T-cell (primary cell): ENCODE measurements at regions not wholly inside any gene's neighbourhood (a gene's known extent, or its start where the extent isn't known, plus 50 kb on each side); places are given as distances from the start of the nearest gene placed in this dataset.

Experiments
- ATAC-seq, 4 experiments: fragments of 200-7000 bp in 3 of 4; fragments of 150-1000 bp in 1 of 4; cut with Tn5 transposase; replicated peaks in 1 of 4; 1 replicate in 3 of 4; 2 replicates in 1 of 4; pipeline ENCODE4 v1.10.0; 2021; ENCODE audit warnings: moderate library complexity in 3 of 4, mild to moderate bottlenecking in 2 of 4, moderate number of reproducible peaks in 1 of 4
- CTCF ChIA-PET, 2 donors: fragments of 300-600 bp; sonication (Branson Sonifier 250); formaldehyde crosslinking; loops; one replicate each; lab custom pipeline; 2022; ENCODE audit warnings: antibody characterized with exemption in 2 of 2; lab: Charles Lee
- POLR2A ChIA-PET, 2 donors: fragments of 300-600 bp; sonication (Branson Sonifier 250); formaldehyde crosslinking; loops; one replicate each; lab custom pipeline; 2022; ENCODE audit warnings: antibody characterized with exemption in 2 of 2; lab: Charles Lee
- DNase-seq, 35 experiments: peaks; one replicate each; pipeline versions ENCODE4 v3.0.0 to v3.0.0-alpha.2; 2013 to 2023
- H3K27ac ChIP-seq: one replicate; pipeline ENCODE4 v1.5.1; 2013; ENCODE audit warnings: low read length
- H3K27me3 ChIP-seq, 2 experiments: replicated peaks in 1 of 2; 1 replicate in 1 of 2; 2 replicates in 1 of 2; pipeline versions ENCODE4 v1.6.1 to v1.7.0; 2013; ENCODE audit warnings: low read length in 1 of 2, mixed read lengths in 1 of 2; ENCODE audit not compliant: control insufficient read depth in 2 of 2, insufficient read depth in 2 of 2; ENCODE audit errors: extremely low read depth in 1 of 2
- H3K36me3 ChIP-seq, 2 donors: 1 replicate in 1 of 2; 2 replicates in 1 of 2; pipeline versions ENCODE4 v1.6.1 to v1.7.0; 2013; ENCODE audit warnings: low read length in 1 of 2; ENCODE audit not compliant: control insufficient read depth in 2 of 2, insufficient read depth in 1 of 2; ENCODE audit errors: extremely low read depth in 1 of 2
- H3K4me1 ChIP-seq, 2 experiments: 1 replicate in 1 of 2; 2 replicates in 1 of 2; pipeline versions ENCODE4 v1.6.1 to v1.7.0; 2013; ENCODE audit warnings: low read length in 2 of 2, mixed read lengths in 1 of 2; ENCODE audit not compliant: insufficient read depth in 2 of 2, control insufficient read depth in 1 of 2; ENCODE audit errors: extremely low read depth in 1 of 2
- H3K4me3 ChIP-seq, 2 donors: 1 replicate in 1 of 2; 2 replicates in 1 of 2; pipeline versions ENCODE4 v1.5.1 to v1.7.0; 2013; ENCODE audit warnings: mild to moderate bottlenecking in 2 of 2, low read length in 1 of 2, moderate library complexity in 1 of 2; ENCODE audit not compliant: control insufficient read depth in 1 of 2; ENCODE audit errors: extremely low read depth in 1 of 2
- H3K9me3 ChIP-seq: 2 replicates; pipeline ENCODE4 v1.7.0; 2013
- H3K27ac Mint-ChIP-seq, 2 donors: one replicate each; pipeline ENCODE4 v1.8.0; 2020 to 2021; ENCODE audit warnings: mild to moderate bottlenecking in 2 of 2, mixed read lengths in 2 of 2
- H3K27me3 Mint-ChIP-seq, 2 donors: one replicate each; pipeline ENCODE4 v1.8.0; 2021 to 2022; ENCODE audit warnings: mixed read lengths in 2 of 2
- H3K36me3 Mint-ChIP-seq: one replicate; pipeline ENCODE4 v1.8.0; 2021; ENCODE audit warnings: mixed read lengths
- H3K4me1 Mint-ChIP-seq, 3 donors: one replicate each; pipeline ENCODE4 v1.8.0; 2020 to 2022; ENCODE audit warnings: mixed read lengths in 3 of 3, mild to moderate bottlenecking in 1 of 3
- H3K4me3 Mint-ChIP-seq, 3 donors: one replicate each; pipeline ENCODE4 v1.8.0; 2020 to 2022; ENCODE audit warnings: mild to moderate bottlenecking in 3 of 3, mixed read lengths in 3 of 3, moderate library complexity in 3 of 3
- H3K9me3 Mint-ChIP-seq, 3 donors: one replicate each; pipeline ENCODE4 v1.8.0; 2020 to 2022; ENCODE audit warnings: mixed read lengths in 3 of 3
- WGBS: methylation state at CpG from one replicate; pipeline ENCODE4 v1.1.5; 2013; ENCODE audit warnings: missing lambda C conversion rate; ENCODE audit not compliant: insufficient coverage; 5-methylcytosine and 5-hydroxymethylcytosine counted together

- peaks cover 11 to 57% of the 10 kb centered on the region in 2 experiments for H3K27me3 ChIP-seq
- WGBS, result 83% methylated on average over 9 of the region's 9 CpGs
- DNase-seq, result no peak
- no peak overlapping the region for H3K27ac ChIP-seq
- Mint-ChIP-seq H3K27me3 (peaks cover 61 to 65% of the 10 kb centered on the region in 2 donors), H3K9me3 (peaks cover 0 to 4% (median 0%) of the 10 kb centered on the region in 3 donors), H3K36me3 (no peaks in the 10 kb centered on the region), H3K27ac (peak overlapping the region in 1 of 2 donors; percentile 8), H3K4me1 (peaks cover 6 to 20% (median 11%) of the 10 kb centered on the region in 3 donors), H3K4me3 (peak overlapping the region in 1 of 3 donors; percentile 54)
- POLR2A ChIA-PET, result no interaction called here
- H3K36me3 ChIP-seq, result no peaks in the 10 kb centered on the region
- no peak for ATAC-seq
- CTCF ChIA-PET, result interaction anchor here in 1 of 2 donors (0.6 kb wide), 1 partner anchor 173 kb away, joined by 6 read pairs; no protein-coding TSS in a partner anchor
- no peak overlapping the region for H3K4me3 ChIP-seq
- H3K9me3 ChIP-seq, result no peaks in the 10 kb centered on the region
- H3K4me1 ChIP-seq, result peaks cover 0 to 5% of the 10 kb centered on the region in 2 experiments
Measured at GRCh38 chr3:10709110-10709781, 106.8 kb upstream of the SLC6A11 start.

- Mint-ChIP-seq H3K27me3 (peaks cover 40 to 42% of the 10 kb centered on the region in 2 donors), H3K9me3 (peaks cover 0 to 4% (median 0%) of the 10 kb centered on the region in 3 donors), H3K4me1 (peaks cover 2 to 7% (median 2%) of the 10 kb centered on the region in 3 donors), H3K27ac (no peak overlapping the region), H3K4me3 (no peak overlapping the region), H3K36me3 (no peaks in the 10 kb centered on the region)
- ChIA-PET CTCF (no interaction called here), POLR2A (no interaction called here)
- no peak for DNase-seq
- Histone ChIP-seq H3K27me3 (peaks cover 0 to 41% of the 10 kb centered on the region in 2 experiments), H3K9me3 (no peaks in the 10 kb centered on the region), H3K27ac (no peak overlapping the region), H3K4me3 (no peak overlapping the region), H3K36me3 (no peaks in the 10 kb centered on the region), H3K4me1 (peaks cover 0 to 3% of the 10 kb centered on the region in 2 experiments)
- ATAC-seq, result no peak
- WGBS, result 80% methylated on average over 5 of the region's 6 CpGs
Measured at GRCh38 chr3:10712121-10712520, 103.9 kb upstream of the SLC6A11 start.

GRCh38 chr3:10713656-10714055 is 102.4 kb upstream of the SLC6A11 start:
- no peak overlapping the region for H3K4me3 Mint-ChIP-seq
- no peaks in the 10 kb centered on the region for H3K36me3 Mint-ChIP-seq
- POLR2A ChIA-PET, result no interaction called here

GRCh38 chr3:10715886-10716285 is 100.1 kb upstream of the SLC6A11 start:
- no peak overlapping the region for H3K27ac ChIP-seq
- no peaks in the 10 kb centered on the region for H3K4me1 ChIP-seq
- H3K36me3 ChIP-seq, result no peaks in the 10 kb centered on the region
- Mint-ChIP-seq H3K36me3 (no peaks in the 10 kb centered on the region), H3K4me3 (no peak overlapping the region), H3K9me3 (peaks cover 0 to 4% (median 0%) of the 10 kb centered on the region in 3 donors), H3K4me1 (no peaks in the 10 kb centered on the region), H3K27me3 (peaks cover 16 to 20% of the 10 kb centered on the region in 2 donors), H3K27ac (no peak overlapping the region)
- peaks cover 0 to 14% of the 10 kb centered on the region in 2 experiments for H3K27me3 ChIP-seq
- ChIA-PET CTCF (interaction anchor here in 1 of 2 donors (0.5 kb wide), 1 partner anchor 1122 kb away, joined by 3 read pairs; no protein-coding TSS in a partner anchor), POLR2A (no interaction called here)
- ATAC-seq (no peak), DNase-seq (no peak)
- no peak overlapping the region for H3K4me3 ChIP-seq
- WGBS, result 100% methylated on average over 2 of the region's 3 CpGs
- no peaks in the 10 kb centered on the region for H3K9me3 ChIP-seq

More at GRCh38 chr3:10713656-10714055, 102.4 kb upstream of the SLC6A11 start:
- no CpG with 5 or more reads among the region's 6 CpGs for whole genome bisulfite sequencing
- DNase-seq (no peak), ATAC-seq (no peak)
- Mint-ChIP-seq H3K27me3 (peaks cover 36 to 38% of the 10 kb centered on the region in 2 donors), H3K9me3 (peaks cover 0 to 4% (median 0%) of the 10 kb centered on the region in 3 donors), H3K4me1 (peaks cover 0 to 4% (median 0%) of the 10 kb centered on the region in 3 donors), H3K27ac (no peak overlapping the region)
- Histone ChIP-seq H3K4me3 (no peak overlapping the region), H3K27ac (no peak overlapping the region), H3K27me3 (peaks cover 0 to 32% of the 10 kb centered on the region in 2 experiments), H3K9me3 (no peaks in the 10 kb centered on the region), H3K4me1 (no peaks in the 10 kb centered on the region), H3K36me3 (no peaks in the 10 kb centered on the region)
- CTCF ChIA-PET, result no interaction called here

- POLR2A ChIA-PET, result no interaction called here
- DNase-seq (no peak), ATAC-seq (no peak)
- WGBS, result 100% methylated on average over 3 of the region's 8 CpGs
- peaks cover 0 to 4% (median 0%) of the 10 kb centered on the region in 3 donors for H3K9me3 Mint-ChIP-seq
- CTCF ChIA-PET, result no interaction called here
- no peaks in the 10 kb centered on the region for H3K36me3 Mint-ChIP-seq
- H3K27me3 ChIP-seq, result peaks cover 0 to 9% of the 10 kb centered on the region in 2 experiments
- H3K27ac ChIP-seq, result no peak overlapping the region
- no peaks in the 10 kb centered on the region for H3K4me1 Mint-ChIP-seq
- H3K4me1 ChIP-seq, result no peaks in the 10 kb centered on the region
- no peaks in the 10 kb centered on the region for H3K9me3 ChIP-seq
- H3K4me3 ChIP-seq, result no peak overlapping the region
- H3K27ac Mint-ChIP-seq, result no peak overlapping the region
- peaks cover 15 to 20% of the 10 kb centered on the region in 2 donors for H3K27me3 Mint-ChIP-seq
- H3K4me3 Mint-ChIP-seq, result no peak overlapping the region
- no peaks in the 10 kb centered on the region for H3K36me3 ChIP-seq
Measured at GRCh38 chr3:10716964-10717363, 99.1 kb upstream of the SLC6A11 start.

GRCh38 chr3:10717756-10718155 is 98.3 kb upstream of the SLC6A11 start:
- ATAC-seq, result no peak

More at GRCh38 chr3:10717756-10718155, 98.3 kb upstream of the SLC6A11 start:
- DNase-seq, result no peak
- Mint-ChIP-seq H3K27ac (no peak overlapping the region), H3K36me3 (no peaks in the 10 kb centered on the region), H3K4me1 (no peaks in the 10 kb centered on the region), H3K9me3 (peaks cover 0 to 4% (median 0%) of the 10 kb centered on the region in 3 donors), H3K4me3 (no peak overlapping the region), H3K27me3 (peaks cover 9 to 17% of the 10 kb centered on the region in 2 donors)
- H3K27me3 ChIP-seq, result peaks cover 0 to 3% of the 10 kb centered on the region in 2 experiments
- no peaks in the 10 kb centered on the region for H3K4me1 ChIP-seq
- no peak overlapping the region for H3K27ac ChIP-seq
- ChIA-PET CTCF (no interaction called here), POLR2A (no interaction called here)
- no peak overlapping the region for H3K4me3 ChIP-seq
- H3K9me3 ChIP-seq, result no peaks in the 10 kb centered on the region
- WGBS, result 90% methylated on average over 1 of the region's 4 CpGs
- H3K36me3 ChIP-seq, result no peaks in the 10 kb centered on the region
